Occipital lobe (tissue), 1 donor: ENCODE measurements at regions not wholly inside any gene's neighbourhood (a gene's known extent, or its start where the extent isn't known, plus 50 kb on each side); places are given as distances from the start of the nearest gene placed in this dataset.
"Not testable (repeated sequence)": the region's sequence is repeated elsewhere in the genome, so short reads cannot be mapped to it uniquely, and the experiment has no call there.

Experiments
- DNase-seq: peaks from one replicate; lab custom pipeline; 2025; lab: John Stamatoyannopoulos, UW

GRCh38 chr5:63563008-63563917 lies 399.0 kb downstream of the HTR1A start:
- DNase-seq = no peak

GRCh38 chr5:63555874-63556273 lies 406.4 kb downstream of the HTR1A start:
- no peak for DNase-seq

GRCh38 chr5:63554191-63554590 lies 408.1 kb downstream of the HTR1A start:
- no peak for DNase-seq

- DNase-seq = no peak
Measured at GRCh38 chr5:63553073-63553472, 409.2 kb downstream of the HTR1A start.

- DNase-seq = no peak
Measured at GRCh38 chr5:63535840-63536602, 426.2 kb downstream of the HTR1A start.

DNA sequence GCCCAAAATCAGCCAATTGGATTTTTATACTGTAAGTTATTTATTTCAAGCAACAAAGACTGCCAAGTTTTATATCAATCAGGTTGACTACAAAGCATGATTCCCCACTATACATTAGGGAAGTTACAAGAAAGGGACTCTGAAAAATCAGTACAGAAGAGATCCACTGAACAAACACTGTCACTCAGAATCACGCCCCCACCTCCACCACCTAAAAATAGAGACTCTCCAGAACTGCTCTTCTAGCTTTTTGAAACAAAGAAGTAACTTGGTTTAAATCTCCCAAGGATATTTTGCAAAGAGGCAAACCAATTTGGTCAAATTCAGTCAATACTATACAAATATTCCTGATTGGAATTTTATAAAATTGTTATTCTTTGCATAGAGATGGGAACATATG lies 438.0 kb downstream of the HTR1A start:
- no peak for DNase-seq

DNA sequence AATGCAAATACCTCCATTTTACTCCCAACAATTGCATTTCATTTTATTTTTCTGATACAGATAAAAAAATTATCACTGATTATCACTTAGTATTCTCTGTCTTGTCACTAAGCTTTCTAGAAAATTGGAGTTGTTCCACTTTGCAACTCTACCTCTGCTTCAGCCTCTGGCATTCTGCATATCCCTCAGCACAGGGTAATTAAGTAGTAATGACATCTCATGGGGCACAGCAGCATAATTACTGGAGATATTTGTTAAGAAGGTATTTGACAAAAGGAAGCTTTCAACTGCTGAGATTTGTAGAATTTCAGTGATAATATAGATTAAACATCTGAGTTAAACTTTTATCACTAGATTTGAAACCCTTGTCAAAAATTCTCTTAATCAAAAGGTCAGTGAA lies 446.2 kb downstream of the HTR1A start:
- DNase-seq = no peak

GRCh38 chr5:63500242-63500641 lies 462.0 kb downstream of the HTR1A start:
- DNase-seq = no peak

- no peak for DNase-seq
Measured at GRCh38 chr5:63495225-63495624, 467.0 kb downstream of the HTR1A start.

GRCh38 chr5:63483338-63483737 lies 478.9 kb downstream of the HTR1A start:
- DNase-seq = no peak

GRCh38 chr5:63473335-63473967 lies 488.8 kb downstream of the HTR1A start:
- no peak for DNase-seq

DNA sequence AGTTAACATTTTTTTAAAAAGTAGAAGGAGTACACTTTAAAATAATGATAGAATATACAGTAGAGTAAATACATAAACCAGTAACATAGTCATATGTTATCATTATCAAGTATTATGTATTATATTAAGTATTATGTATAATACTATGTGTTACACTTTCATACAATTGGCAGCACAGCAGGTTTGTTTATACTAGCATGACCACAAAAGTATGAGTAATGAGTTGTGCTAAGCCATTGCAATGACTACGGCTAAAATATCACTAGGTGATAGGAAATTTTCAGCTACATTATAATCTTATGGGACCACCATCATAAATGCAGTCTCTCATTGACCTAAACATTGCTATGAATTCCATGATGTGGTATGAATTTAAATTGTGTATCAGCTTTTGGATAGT lies 506.0 kb downstream of the HTR1A start:
- DNase-seq = no peak

DNA sequence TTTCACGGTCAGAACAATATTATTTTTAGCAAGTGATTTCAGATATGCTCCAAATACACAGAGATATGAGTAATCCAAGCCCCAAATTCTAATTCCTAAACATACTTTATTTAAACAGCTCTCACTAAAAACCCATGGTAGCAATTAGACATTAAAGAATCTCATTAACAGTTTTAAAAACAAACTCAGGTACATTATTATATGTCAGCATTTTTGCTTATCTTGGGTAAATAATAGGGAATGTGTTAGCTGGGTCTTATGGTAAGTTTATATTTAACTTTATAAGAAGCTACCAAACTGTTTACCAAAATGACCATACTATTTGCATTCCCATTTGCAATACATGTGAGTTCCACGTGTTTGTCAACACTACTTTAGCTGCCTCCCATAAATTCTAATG lies 511.1 kb downstream of the HTR1A start:
- DNase-seq = no peak

DNA sequence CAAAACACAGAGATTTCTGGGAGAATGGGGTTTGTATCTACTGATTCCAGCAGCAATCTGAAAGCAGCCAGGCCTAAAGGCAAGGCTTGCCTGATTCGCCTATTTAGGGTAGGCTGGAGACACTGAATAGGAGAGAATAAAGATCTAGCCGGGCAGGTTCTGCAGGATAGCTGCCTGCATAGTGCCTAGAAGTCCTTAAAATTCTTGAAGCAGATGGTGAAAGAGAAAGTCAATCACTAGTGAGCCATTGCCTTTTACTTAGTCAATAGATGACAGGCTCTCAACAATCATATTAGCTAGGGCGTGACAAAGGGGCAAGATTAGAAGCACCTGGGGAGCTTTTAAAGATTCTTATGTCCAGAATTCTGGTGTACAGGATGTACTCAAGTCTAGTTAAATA lies 522.7 kb downstream of the HTR1A start:
- DNase-seq = no peak

- DNase-seq = no peak
Measured at GRCh38 chr5:63409737-63410136, 552.5 kb downstream of the HTR1A start.

DNA sequence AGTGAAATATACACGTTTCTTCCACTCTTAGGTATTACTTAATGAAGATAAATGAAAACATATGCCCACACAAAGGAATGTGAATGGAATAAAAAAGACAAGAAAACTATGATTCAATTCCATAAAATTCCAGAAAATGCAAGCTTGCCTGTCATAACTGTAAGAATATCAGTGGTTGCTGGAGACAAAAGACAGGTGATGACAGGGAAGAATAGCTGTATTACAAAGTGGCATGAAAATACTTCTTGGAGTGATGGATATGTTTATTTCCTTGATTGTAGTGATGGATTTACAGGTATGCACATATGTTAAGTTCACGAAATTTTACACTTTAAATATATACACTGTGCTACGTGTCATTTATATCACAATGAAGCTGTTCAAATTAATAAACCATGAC lies 553.3 kb downstream of the HTR1A start:
- no peak for DNase-seq

GRCh38 chr5:63401436-63402046 lies 560.7 kb downstream of the HTR1A start:
- peak; percentile 8 for DNase-seq

DNA sequence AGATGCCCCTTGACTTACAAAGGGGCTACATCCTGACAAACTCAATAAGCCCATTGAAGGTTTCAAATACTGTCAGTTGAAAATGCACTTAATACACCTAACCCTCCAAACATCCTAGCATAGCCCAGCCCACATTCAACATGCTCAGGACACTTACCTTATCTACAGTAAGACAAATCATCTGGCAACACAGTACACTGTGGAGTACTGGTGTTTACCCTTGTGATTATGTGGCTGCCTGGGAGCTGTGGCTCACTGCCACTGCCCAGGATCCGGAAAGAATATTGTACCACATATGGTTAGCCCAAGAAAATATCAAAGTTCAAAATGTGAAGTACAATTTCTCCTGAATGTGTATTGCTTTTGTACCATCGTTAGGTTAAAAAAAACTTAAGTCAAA lies 562.2 kb downstream of the HTR1A start:
- no peak for DNase-seq

- DNase-seq = no peak
Measured at GRCh38 chr5:63398346-63398745, 563.9 kb downstream of the HTR1A start.

DNA sequence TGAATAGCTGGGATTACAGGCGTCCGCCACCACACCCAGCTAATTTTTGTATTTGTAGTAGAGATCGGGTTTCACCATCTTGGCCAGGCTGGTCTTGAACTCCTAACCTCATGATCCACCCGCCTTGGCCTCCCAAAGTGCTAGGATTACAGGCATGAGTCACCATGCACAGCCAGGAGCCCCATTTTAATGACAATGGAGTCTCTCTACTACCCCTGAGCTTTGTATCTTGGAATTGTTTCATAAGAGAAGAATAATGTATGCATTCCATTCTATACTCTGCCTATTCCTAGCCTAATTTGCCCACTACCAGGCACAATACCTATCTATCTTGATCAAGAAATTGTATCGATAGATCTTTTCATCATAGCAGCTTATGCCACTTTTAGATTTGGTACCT lies 574.1 kb downstream of the HTR1A start:
- not testable (repeated sequence) for DNase-seq

DNA sequence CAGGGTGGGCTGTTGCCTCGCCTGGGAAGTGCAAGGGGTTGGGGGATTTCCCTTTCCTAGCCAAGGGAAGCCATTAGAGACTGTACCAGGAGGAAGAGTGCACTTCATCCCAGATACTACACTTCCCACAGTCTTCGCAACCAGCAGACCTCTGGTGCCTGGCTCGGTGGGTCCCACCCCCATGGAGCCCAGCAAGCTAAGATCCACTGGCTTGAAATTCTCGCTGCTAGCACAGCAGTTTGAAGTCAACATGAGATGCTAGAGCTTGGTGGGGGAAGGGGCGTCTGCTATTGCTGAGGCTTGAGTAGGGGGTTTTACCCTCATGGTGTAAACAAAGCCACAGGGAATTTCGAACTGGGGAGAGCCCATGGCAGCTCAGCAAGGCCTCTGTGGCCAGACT lies 586.4 kb downstream of the HTR1A start:
- no peak for DNase-seq

DNA sequence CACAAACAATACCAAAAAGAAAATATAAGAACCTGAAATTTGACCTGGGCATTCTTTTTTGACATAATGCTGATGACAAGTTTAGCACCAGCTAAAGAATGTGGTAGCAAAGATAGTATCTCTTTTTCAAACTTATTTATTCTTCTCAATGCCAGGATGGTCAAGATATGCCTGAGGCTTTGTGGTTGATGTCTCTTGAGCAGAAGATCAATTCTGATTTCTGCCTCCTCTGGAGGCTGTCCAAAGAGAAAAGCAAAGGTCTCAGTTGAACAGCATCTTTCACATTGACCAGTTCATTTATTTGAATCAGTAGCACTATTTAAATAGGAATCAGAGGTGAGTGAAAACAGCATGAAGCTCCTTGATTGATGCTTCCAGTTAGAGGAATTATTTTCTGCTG lies 588.2 kb downstream of the HTR1A start:
- no peak for DNase-seq
